SIG-M5 (cell line): ENCODE measurements at regions not wholly inside any gene's neighbourhood (a gene's known extent, or its start where the extent isn't known, plus 50 kb on each side); places are given as distances from the start of the nearest gene placed in this dataset.
"Not testable (repeated sequence)": the region's sequence is repeated elsewhere in the genome, so short reads cannot be mapped to it uniquely, and the experiment has no call there.

Source experiments
- DNase-seq: peaks from one replicate; lab custom pipeline; 2025; lab: John Stamatoyannopoulos, UW

GRCh38 chr2:53493210-53493609 is 274.4 kb upstream of the CHAC2 start:
- no peak for DNase-seq

GRCh38 chr2:53490659-53491058 is 276.9 kb upstream of the CHAC2 start:
- DNase-seq = no peak

- not testable (repeated sequence) for DNase-seq
Measured at GRCh38 chr2:53486185-53486899, 281.3 kb upstream of the CHAC2 start.

DNA sequence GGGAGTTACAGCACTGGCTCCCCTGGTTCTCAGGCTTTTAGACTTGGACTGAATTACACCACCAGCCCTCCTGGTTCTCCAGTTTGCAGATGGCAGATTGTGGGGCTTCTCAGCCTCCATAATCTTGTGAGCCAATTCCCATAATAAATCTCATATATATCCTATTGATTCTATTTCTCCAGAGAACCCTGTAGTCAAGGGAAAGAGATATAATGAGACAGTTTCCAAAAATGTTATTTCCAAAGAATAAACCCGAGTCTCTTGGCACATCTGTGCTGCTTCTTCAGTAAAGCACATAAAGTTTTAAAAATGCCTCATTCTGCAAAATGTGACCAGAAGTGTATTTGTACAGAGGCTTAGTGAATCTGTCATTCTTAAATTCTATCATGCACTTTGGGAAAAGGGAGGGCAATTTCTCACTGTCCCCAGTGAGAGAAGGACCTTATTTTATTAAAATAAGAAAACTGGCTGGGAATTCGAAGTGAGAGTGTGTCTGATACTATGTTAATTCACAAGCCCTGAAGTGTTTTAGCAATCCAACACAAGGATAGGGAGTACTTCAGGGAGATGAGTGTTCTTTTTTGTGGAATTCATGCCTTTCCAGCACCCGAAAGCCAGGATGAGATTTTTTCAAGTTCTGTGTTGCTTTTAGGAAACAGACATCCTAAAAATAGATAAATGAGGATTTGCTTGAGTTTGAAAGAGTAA is 282.4 kb upstream of the CHAC2 start:
- no peak for DNase-seq

GRCh38 chr2:53484531-53484930 is 283.1 kb upstream of the CHAC2 start:
- DNase-seq = no peak

DNA sequence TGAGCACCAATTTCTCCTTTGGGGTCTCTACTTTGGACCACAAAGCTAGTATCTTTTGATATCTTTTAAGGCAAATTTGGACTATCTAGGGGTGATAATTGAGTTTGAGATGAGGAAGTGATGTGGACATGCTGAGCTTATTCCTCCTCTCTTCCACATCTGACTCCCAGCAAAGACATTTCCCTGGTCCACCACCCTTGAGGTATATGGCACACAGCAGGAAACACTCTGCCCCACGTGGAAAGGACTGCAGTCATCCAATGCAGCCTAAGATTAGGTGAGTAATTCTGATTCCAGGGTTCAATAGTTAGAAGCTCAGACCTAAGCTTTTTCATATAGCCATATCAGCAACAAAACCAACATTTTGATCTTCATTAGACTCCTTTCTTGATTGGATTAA is 290.1 kb upstream of the CHAC2 start:
- no peak for DNase-seq

GRCh38 chr2:53476834-53477233 is 290.8 kb upstream of the CHAC2 start:
- DNase-seq = no peak

GRCh38 chr2:53475766-53476165 is 291.8 kb upstream of the CHAC2 start:
- no peak for DNase-seq

GRCh38 chr2:53475321-53475720 is 292.3 kb upstream of the CHAC2 start:
- DNase-seq = no peak

GRCh38 chr2:53474914-53475313 is 292.7 kb upstream of the CHAC2 start:
- no peak for DNase-seq

GRCh38 chr2:53473775-53474311 is 293.8 kb upstream of the CHAC2 start:
- no peak for DNase-seq

- no peak for DNase-seq
Measured at GRCh38 chr2:53473236-53473635, 294.4 kb upstream of the CHAC2 start.

- DNase-seq = no peak
Measured at GRCh38 chr2:53467467-53468180, 300.0 kb upstream of the CHAC2 start.

DNA sequence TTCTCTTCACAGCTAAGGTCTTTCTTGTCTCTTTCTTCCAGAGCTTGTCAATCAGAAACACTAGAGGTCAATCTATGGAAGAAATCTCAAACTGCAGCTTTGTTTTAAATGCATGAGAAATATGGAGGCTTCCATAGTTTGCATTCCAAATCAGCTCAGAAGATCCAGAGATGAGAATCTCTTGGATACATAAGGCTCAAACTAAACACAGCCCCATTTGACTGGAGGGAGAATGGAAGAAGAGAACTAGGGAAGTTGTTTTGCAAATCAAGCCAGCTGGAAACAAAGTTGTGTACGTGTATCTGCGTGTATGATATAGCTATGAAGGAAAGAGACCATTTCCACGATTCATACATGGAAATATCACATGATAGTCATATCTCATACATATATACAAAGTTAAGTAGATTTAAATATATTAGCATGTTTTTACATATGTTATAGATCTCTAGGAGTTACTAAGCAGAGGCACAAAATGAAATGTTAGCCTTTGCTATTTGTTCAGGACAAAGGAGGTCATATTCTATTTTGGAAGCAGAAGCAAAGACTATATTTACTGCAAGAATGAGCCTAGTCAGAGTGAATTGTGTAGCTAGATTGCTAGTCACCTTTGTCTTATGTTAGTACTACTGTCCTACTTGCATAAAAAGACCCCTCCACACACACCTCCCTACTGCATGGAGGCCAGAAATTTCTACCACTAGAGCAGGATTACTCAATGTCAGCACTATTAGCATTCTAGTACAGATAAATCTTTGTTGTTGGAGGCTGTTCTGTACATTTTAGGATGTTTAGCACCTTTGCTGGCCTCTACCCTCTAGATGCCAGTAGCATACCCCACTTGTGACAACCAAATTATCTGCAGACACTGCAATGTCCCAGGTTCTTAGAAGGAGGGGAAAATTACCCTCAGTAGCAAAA is 303.5 kb upstream of the CHAC2 start:
- DNase-seq = no peak

GRCh38 chr2:53460937-53461336 is 306.7 kb upstream of the CHAC2 start:
- no peak for DNase-seq

- DNase-seq = no peak
Measured at GRCh38 chr2:53460347-53460746, 307.3 kb upstream of the CHAC2 start.

GRCh38 chr2:53455094-53455493 is 312.5 kb upstream of the CHAC2 start:
- DNase-seq = no peak

DNA sequence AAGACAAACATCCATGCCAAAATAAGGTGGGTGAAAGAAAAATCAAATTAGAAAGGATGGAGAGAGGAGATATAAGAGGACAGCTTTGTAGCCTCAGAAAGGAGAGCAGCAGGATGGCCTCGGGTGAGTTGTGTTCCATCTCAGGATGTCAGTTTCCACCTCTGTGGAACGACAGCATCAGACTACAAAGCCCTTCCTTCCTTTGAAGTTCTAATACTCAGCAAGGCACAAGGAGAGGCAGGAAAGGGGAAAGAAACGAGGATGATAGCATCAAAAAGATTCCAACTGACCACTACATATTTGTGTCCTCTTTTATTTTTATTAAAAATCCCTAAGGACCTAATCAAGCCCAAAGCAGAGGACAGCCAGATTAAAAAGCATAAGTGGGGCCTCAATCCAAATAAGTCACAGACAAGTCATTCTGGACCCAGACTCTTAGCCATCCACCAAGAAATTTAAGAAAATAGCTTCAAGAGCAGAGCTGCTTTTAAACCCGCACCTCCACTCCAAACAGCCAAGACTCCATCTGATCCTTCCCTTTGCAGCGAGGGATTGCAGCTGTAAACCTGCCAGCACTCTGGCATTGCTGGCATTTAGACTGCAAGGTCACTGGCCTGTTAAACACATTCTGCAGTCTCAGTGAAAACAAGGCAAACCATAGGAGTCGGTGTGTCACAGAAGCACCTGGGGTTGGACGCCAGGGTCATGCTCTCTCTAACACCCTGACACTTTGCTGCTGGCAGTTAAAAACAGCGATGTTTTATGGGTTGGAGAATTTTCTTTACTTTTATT is 314.5 kb upstream of the CHAC2 start:
- no peak for DNase-seq

- no peak for DNase-seq
Measured at GRCh38 chr2:53452400-53452799, 315.2 kb upstream of the CHAC2 start.

DNA sequence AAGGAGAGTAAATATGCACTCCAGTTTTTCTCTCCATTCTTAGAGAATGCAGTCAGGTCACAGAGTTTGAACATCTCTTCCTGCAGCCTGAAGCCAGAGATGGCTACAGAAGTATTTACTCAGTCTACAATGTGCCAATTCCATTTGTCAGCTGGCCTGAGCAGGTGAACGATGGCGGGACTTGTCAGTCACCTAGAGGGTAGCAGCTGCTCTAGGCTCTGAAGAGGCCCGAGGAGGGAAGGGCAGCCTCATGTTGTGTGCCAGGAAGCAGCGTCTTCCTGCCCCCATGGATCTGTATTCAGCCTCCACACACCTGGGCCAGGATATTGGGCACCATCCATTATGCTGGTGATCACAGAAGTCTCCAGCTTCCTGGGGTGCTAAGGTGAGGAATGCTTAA is 316.7 kb upstream of the CHAC2 start:
- no peak for DNase-seq

DNA sequence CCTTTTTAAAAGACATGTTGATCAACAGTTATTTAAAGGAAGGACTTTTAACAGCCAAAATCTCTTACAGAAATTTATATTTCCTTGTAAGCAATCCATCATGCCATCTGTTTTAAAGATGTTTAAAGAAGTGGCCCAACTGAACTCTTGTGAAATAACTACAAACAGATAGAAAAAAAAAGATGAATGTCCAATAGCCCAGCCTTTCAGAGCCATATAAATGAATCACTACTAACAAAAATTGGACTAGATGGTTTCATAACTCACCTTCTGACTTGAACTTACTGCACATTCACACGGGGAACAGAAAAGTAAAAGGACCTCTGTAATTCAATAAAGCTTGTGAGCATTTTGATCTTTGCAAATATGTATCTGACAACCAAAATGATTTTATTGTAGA is 319.0 kb upstream of the CHAC2 start:
- DNase-seq = no peak
